AG09309 (cell line): ENCODE measurements at regions not wholly inside any gene's neighbourhood (a gene's known extent, or its start where the extent isn't known, plus 50 kb on each side); places are given as distances from the start of the nearest gene placed in this dataset.

ENCODE experiments used
- DNase-seq: peaks from one replicate; pipeline ENCODE4 v3.0.0-alpha.2; 2010; ENCODE audit warnings: low read depth
- H3K4me3 ChIP-seq: 2 replicates; pipeline ENCODE4 v1.5.1; 2011; ENCODE audit warnings: mild to moderate bottlenecking, low read depth, low read length, moderate library complexity; ENCODE audit not compliant: control insufficient read depth
- TF ChIP-seq, protein P1 (sequence below): IDR thresholded peaks from 2 replicates; pipeline ENCODE4 v1.5.1; 2011; ENCODE audit warnings: mild to moderate bottlenecking, low read depth, low read length, inconsistent platforms; ENCODE audit not compliant: insufficient read depth, control insufficient read depth; ENCODE audit errors: missing control alignments

DNA sequence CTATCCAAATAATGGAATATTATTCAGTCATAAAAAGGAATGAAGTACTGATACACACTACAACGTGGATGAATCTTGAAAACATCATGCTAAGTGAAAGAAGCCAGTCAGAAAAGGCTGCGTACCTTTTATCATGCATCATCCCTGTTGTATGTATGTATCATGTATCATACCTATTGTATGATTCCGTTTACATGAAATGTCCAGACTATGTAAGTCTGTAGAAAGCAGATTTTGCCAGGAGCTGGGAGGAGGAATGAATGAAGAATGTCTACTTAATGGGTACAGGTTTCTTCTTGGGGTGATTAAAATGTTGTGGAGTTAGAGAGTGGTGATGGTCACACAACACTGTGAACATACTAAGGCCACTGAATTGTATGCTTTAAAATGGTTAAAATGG is 135.9 kb upstream of the KLF14 start:
- H3K4me3 ChIP-seq, result no peak overlapping the region
- TF ChIP-seq, protein P1, sequence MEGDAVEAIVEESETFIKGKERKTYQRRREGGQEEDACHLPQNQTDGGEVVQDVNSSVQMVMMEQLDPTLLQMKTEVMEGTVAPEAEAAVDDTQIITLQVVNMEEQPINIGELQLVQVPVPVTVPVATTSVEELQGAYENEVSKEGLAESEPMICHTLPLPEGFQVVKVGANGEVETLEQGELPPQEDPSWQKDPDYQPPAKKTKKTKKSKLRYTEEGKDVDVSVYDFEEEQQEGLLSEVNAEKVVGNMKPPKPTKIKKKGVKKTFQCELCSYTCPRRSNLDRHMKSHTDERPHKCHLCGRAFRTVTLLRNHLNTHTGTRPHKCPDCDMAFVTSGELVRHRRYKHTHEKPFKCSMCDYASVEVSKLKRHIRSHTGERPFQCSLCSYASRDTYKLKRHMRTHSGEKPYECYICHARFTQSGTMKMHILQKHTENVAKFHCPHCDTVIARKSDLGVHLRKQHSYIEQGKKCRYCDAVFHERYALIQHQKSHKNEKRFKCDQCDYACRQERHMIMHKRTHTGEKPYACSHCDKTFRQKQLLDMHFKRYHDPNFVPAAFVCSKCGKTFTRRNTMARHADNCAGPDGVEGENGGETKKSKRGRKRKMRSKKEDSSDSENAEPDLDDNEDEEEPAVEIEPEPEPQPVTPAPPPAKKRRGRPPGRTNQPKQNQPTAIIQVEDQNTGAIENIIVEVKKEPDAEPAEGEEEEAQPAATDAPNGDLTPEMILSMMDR, result no peak
- DNase-seq, result no peak

GRCh38 chr7:130872341-130872740 is 138.3 kb upstream of the KLF14 start:
- no peak for DNase-seq
- H3K4me3 ChIP-seq, result no peak overlapping the region
- TF ChIP-seq, protein P1, result no peak

GRCh38 chr7:130872756-130873448 is 138.9 kb upstream of the KLF14 start:
- H3K4me3 ChIP-seq, result no peak overlapping the region
- no peak for DNase-seq
- TF ChIP-seq, protein P1, result no peak

DNA sequence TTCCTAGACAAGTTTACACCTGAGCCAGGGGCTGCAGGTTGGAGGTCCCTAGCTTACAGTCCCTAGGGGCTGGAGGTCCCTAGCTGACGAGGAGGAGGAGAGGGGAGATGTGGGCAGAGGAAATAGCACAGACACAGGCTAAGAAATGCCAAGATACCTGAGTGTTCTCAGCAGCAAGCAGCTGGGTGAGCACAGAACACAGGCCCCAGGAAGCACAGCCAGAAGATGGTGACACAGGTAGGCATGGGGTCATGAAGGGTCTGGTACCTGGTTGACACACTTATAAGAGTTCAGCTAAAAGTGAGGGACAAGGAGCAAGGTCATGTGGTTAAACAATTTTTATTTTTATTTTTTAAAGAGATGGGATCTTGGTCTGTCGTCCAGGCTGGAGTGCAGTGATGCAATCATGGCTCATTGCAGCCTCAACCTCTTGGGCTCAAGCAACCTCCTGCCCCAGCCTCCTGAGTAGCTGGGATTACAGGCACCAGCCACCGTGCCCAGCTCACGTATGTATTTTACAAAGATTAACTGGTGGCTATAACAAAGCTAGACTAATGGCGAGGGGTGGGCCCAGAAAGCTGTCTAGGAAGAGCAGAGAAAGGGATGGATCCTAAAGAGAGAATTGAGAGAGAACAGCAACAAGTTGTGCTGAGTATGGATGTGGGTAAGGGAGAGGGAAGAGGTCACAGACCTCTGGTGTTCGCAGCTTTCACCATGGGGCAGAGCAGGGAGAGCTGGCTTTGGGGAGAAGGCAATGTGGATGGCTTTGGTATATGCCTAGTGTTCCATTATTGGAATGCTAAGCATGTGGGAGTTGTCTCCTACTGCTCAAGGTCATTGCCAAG is 140.3 kb upstream of the KLF14 start:
- DNase-seq, result no peak
- no peak overlapping the region for H3K4me3 ChIP-seq
- TF ChIP-seq, protein P1, result no peak

DNA sequence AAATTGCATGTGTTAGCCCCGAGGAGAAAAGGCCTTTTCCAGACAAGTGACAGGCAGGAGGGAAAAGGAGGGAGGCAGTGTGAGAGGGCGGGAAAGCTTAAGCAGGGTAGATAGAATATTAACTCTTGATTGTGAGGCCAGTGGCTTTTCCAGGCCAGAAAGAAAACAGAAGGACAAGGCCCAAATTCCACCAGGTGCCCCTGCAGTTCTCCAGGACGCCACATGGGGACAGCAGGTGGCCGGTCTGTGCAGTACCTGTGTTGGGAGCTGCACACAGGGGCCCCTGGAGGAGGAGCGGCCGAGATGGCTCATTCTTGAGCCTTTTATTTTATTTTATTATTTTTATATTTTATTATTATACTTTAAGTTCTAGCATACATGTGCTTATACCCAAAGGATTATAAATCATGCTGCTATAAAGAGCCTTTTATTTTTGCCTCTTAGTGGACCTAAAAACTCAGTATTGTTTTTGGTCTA is 141.3 kb upstream of the KLF14 start:
- H3K4me3 ChIP-seq, result no peak overlapping the region
- DNase-seq, result no peak
- TF ChIP-seq, protein P1, result peak; percentile 81

- no peak for DNase-seq
- H3K4me3 ChIP-seq, result no peak overlapping the region
- TF ChIP-seq, protein P1, result no peak
These were observed 141.9 kb upstream of the KLF14 start for GRCh38 chr7:130875901-130876300.
